Progenitor cell of endocrine pancreas (in vitro differentiated cells): ENCODE measurements at regions not wholly inside any gene's neighbourhood (a gene's known extent, or its start where the extent isn't known, plus 50 kb on each side); places are given as distances from the start of the nearest gene placed in this dataset.

Source experiments
- DNase-seq: peaks from one replicate; pipeline ENCODE4 v3.0.0; 2021; ENCODE audit warnings: low spot score; ENCODE audit not compliant: unreplicated experiment
- H3K27ac Mint-ChIP-seq: 2 replicates; pipeline ENCODE4 v1.8.0; 2021; ENCODE audit warnings: mild to moderate bottlenecking, moderate library complexity, mixed read lengths
- H3K27me3 Mint-ChIP-seq: 2 replicates; pipeline ENCODE4 v1.8.0; 2021; ENCODE audit warnings: mixed read lengths
- H3K36me3 Mint-ChIP-seq: 2 replicates; pipeline ENCODE4 v1.8.0; 2022; ENCODE audit warnings: mixed read lengths; ENCODE audit not compliant: insufficient read depth
- H3K4me1 Mint-ChIP-seq: 2 replicates; pipeline ENCODE4 v1.8.0; 2021; ENCODE audit warnings: low read depth, mixed read lengths
- H3K4me3 Mint-ChIP-seq: 2 replicates; pipeline ENCODE4 v1.8.0; 2021; ENCODE audit warnings: low read depth, mild to moderate bottlenecking, moderate library complexity, mixed read lengths
- H3K9me3 Mint-ChIP-seq: 2 replicates; pipeline ENCODE4 v1.8.0; 2021; ENCODE audit warnings: low read depth, mixed read lengths
- CTCF ChIP-seq: fragments of 200-600 bp; sonication (generic); IDR thresholded peaks from one replicate; pipeline ENCODE4 v1.5.0; 2021; ENCODE audit warnings: antibody characterized with exemption, mild to moderate bottlenecking; ENCODE audit not compliant: unreplicated experiment

- Mint-ChIP-seq H3K4me1 (peaks cover 1% of the 10 kb centered on the region), H3K27me3 (no peaks in the 10 kb centered on the region), H3K4me3 (no peak overlapping the region), H3K9me3 (no peaks in the 10 kb centered on the region), H3K36me3 (no peaks in the 10 kb centered on the region), H3K27ac (no peak overlapping the region)
- no peak for DNase-seq
- TF ChIP-seq CTCF, result no peak
Observed at GRCh38 chr2:19209575-19210341, 148.7 kb downstream of the OSR1 start.

GRCh38 chr2:19208479-19209199 is 149.8 kb downstream of the OSR1 start:
- Mint-ChIP-seq H3K36me3 (no peaks in the 10 kb centered on the region), H3K4me1 (peaks cover 1% of the 10 kb centered on the region), H3K9me3 (no peaks in the 10 kb centered on the region), H3K4me3 (no peak overlapping the region), H3K27me3 (no peaks in the 10 kb centered on the region), H3K27ac (no peak overlapping the region)
- no peak for TF ChIP-seq CTCF
- DNase-seq, result no peak

- no peaks in the 10 kb centered on the region for H3K9me3 Mint-ChIP-seq
- H3K4me3 Mint-ChIP-seq, result no peak overlapping the region
- H3K27me3 Mint-ChIP-seq, result no peaks in the 10 kb centered on the region
- no peak for TF ChIP-seq CTCF
- no peaks in the 10 kb centered on the region for H3K36me3 Mint-ChIP-seq
- no peak for DNase-seq
- H3K4me1 Mint-ChIP-seq, result peaks cover 1% of the 10 kb centered on the region
- H3K27ac Mint-ChIP-seq, result no peak overlapping the region
Observed at GRCh38 chr2:19207452-19207851, 151.0 kb downstream of the OSR1 start.

GRCh38 chr2:19205983-19206533 is 152.4 kb downstream of the OSR1 start:
- H3K27ac Mint-ChIP-seq, result no peak overlapping the region
- H3K9me3 Mint-ChIP-seq, result no peaks in the 10 kb centered on the region
- no peaks in the 10 kb centered on the region for H3K36me3 Mint-ChIP-seq
- peaks cover 1% of the 10 kb centered on the region for H3K4me1 Mint-ChIP-seq
- DNase-seq, result no peak
- no peaks in the 10 kb centered on the region for H3K27me3 Mint-ChIP-seq
- no peak overlapping the region for H3K4me3 Mint-ChIP-seq
- no peak for TF ChIP-seq CTCF

- H3K4me1 Mint-ChIP-seq, result peaks cover 1% of the 10 kb centered on the region
- H3K4me3 Mint-ChIP-seq, result no peak overlapping the region
- no peak for DNase-seq
- no peaks in the 10 kb centered on the region for H3K36me3 Mint-ChIP-seq
- H3K27me3 Mint-ChIP-seq, result no peaks in the 10 kb centered on the region
- TF ChIP-seq CTCF, result no peak
- no peak overlapping the region for H3K27ac Mint-ChIP-seq
- no peaks in the 10 kb centered on the region for H3K9me3 Mint-ChIP-seq
Observed at GRCh38 chr2:19203866-19204265, 154.6 kb downstream of the OSR1 start.
